Retinal pigment epithelial cell (primary cell): ENCODE measurements at regions not wholly inside any gene's neighbourhood (a gene's known extent, or its start where the extent isn't known, plus 50 kb on each side); places are given as distances from the start of the nearest gene placed in this dataset.
"Not testable (repeated sequence)": the region's sequence is repeated elsewhere in the genome, so short reads cannot be mapped to it uniquely, and the experiment has no call there.

Source experiments
- DNase-seq: peaks from one replicate; pipeline ENCODE4 v3.0.0-alpha.2; 2010; ENCODE audit warnings: low read depth
- H3K4me3 ChIP-seq: 2 replicates; pipeline ENCODE4 v1.5.1; 2011; ENCODE audit warnings: mild to moderate bottlenecking, low read length, control low read depth, moderate library complexity

DNA sequence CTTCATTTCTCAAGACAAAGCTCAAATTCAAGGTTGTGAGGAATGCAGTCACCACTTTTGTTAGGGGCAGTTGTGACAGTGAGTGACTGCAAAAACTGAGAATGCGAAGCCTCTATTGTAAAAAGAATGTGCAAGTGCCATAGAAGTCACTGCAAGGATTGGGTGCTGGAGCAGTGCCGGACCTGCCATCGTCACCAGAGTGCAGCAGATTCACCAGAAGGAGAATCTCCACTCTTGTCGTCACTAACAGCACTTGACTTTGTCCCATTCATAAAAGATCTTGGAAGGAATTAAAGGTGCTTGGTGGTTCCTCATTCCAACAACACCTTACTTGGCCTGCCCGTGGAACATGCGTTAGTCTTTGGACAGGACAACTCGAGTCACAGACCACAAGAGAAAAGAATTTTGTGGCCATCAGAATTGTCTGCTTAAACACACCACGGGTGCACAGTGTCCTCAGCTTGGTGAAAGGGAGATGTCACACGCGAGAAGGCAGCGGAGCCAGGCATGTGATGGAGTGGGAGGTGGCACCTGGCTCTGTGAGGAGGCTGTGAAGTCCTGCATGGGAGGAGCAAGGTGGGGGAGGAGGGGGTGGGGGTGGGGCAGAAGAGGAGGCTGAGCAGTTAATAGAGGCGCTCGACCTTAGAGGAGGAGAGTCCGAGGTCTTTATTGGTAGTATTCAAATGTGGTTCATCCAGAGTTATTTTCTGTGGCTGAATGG lies 100.9 kb upstream of the SPDYE9 start:
- H3K4me3 ChIP-seq, DNase-seq: not testable (repeated sequence)

DNA sequence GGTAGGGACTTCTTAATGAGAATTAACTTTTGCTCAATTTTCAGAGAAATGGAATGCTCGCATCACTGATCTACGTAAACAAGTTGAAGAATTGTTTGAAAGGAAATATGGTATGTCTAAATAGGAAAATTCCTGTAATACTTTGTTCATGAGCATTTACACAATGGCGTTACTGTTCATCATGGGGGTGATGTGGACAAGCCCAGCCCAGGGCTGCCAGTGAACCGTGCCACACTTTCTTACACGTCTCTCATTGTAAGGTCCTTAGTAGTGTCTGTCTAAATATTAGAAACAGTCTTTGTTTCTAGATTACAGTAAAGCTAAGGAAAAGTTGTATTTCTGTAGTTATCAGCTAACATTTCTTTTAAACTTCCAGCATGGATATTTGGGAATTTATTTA lies 91.0 kb upstream of the SPDYE9 start:
- not testable (repeated sequence) for DNase-seq, H3K4me3 ChIP-seq

DNA sequence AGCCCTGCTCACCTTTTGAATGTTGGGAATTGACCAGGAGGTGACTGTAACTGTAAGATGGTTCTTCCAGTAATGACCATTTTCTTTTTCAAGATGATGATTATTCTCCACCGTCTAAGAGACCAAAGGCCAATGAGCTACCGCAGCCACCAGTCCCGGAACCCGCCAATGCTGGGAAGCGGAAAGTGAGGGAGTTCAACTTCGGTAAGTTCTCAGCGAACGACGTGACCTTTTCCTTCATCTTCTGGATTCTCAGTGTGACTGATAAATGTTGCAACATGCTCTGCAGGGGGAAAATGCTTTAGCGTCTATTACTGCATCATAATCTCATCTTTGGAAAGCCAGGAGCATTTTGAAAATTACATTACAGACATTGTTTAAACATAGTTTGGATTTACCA lies 89.5 kb upstream of the SPDYE9 start:
- H3K4me3 ChIP-seq: not testable (repeated sequence)

DNA sequence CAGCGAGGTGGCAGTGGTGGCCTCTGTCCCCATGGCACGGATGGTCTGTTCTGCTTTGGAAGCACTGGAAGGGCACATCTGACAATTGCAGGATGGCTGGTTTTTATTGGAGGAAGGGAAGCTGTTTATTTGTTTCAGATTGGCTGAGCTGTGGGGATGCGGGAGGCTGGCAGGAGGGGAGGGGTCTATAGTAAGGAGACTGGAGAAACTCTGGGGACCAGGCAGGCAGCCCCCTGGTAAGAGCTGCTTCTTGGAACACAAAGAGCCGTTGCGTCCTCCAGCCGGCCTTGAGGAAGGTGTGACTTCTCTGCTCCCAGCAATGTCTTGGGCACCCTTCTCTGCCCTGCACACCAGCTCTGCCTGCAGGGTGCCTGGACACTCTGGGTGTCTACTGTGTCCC lies 85.1 kb upstream of the SPDYE9 start:
- not testable (repeated sequence) for H3K4me3 ChIP-seq, DNase-seq

More for the DNA sequence above, 89.5 kb upstream of the SPDYE9 start:
- not testable (repeated sequence) for DNase-seq

DNA sequence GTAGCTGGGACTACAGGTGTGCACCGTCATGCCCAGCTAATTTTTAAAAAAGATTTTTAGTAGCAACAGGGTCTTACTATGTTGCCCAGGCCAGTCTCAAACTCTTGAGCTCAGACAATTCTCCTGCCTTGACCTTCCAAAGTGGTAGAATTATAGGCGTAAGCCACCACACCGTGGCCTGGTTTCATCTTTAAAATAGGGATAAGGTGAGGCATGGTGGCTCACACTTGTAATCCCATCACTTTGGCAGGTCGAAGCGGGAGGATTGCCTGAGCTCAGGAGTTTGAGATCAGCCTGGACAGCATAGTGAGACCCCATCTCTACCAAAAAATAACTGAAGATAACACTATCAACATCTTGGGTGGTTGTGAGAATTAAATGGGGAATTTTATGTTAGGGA lies 84.6 kb upstream of the SPDYE9 start:
- not testable (repeated sequence) for H3K4me3 ChIP-seq, DNase-seq

DNA sequence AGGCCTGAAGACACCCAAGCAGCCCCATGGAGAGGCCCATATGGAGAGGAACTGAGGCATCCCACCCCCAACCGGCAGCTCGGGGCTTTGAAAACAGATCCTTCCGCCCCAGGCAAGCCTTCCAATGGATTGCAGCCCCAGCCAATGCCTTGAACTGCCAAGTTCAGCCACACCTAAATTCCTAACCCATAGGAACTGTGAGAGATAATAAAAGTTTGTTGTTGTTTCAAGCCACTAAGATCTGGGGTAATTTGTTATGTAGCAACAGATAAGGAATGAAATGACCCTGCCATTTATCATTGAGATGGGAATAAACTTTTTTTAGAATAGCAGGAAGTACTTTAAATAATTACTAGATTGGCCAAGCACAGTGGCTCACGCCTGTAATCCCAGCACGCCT lies 80.3 kb upstream of the SPDYE9 start:
- DNase-seq, H3K4me3 ChIP-seq: not testable (repeated sequence)

DNA sequence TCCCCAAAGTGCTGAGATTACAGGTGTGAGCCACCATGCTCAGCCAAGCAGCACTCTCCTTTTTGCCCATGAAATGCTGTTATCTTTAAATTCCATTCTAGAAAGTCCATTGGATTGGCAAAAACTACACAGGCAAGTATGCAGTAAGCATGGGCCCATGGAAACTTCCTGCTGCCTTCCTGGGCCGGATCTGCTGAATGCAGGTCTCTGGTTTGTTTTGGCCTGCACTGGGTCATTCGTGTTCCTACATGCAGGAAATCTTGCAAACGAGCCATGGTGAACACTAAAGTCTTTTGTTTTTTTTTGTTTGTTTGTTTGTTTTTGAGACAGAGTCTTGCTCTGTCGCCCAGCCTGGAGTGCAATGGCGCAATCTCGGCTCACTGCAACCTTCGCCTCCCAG lies 76.8 kb upstream of the SPDYE9 start:
- not testable (repeated sequence) for H3K4me3 ChIP-seq, DNase-seq

DNA sequence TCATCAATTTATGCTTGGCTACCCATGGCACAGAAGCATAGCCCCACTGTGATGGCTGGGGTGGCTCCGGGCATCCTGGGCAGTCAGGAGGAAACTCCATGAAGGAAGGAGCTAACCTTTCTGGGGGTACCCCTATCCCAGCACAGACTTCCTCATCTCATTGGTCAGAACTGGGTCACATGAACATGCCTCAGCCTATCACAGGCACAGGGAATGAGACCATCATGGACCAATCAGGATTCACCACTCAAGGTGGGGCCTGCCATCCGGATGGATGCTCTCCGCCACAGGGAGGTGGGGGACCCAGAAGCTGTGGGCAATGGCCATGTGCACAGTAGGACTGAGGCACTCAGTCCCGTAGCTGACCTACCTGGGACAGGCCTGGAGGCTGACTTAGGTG lies 75.9 kb upstream of the SPDYE9 start:
- not testable (repeated sequence) for DNase-seq, H3K4me3 ChIP-seq

DNA sequence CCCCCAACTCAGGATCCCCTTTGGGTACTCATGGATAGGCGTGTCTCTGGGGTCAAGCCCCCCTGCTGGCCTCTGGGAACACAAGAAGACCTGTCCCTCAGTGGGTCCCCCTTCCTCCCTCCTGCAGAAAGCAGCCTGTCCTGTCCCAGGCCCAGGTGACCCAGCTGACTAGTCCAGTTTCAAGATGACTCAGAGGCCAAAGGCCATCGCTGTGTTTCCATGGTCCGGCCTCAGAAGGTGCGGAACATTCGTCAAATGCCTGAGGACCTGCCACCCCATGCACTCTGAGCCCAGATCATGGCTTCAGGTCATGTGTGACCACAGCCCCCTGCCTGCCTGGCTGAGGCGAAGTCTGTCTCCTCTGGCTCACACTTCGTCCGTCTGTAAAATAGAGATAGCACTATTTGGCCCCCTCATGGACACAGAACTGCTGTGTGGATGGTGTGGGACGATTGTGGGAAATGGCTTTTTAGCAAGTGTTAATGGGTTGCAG lies 71.4 kb upstream of the SPDYE9 start:
- H3K4me3 ChIP-seq: not testable (repeated sequence)

DNA sequence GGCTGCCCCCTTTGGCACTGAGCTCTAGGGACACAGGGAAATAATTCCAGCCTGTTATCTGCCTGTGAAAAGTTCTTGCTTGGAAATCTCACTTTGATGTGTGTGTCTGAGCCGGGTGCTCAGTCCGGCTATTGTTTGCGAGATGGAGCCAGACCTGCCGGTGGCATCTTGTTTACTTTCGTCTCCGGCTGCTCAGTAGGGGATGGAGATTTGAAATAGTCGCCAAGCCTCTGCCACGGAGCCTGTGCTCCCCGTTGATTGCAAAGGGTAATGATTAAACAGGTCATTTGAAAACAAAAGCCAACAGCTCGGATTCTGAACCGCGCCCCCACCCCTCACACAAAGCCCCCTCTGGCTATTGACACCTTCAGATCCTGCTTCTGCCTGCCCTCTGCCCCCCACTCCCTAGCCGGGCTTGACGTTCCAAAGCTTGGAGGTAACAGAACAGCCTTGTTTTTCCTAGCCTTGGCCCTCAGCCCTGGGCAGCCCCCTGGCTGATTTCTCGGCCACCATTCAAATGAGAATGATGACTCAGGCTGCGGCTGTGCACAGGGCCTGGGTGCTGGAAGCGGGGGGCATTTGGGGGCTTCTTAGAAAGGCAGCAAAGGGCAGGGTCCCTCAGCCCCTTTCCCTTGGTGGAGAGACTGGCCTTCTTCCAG lies 70.8 kb upstream of the SPDYE9 start:
- not testable (repeated sequence) for H3K4me3 ChIP-seq, DNase-seq

More for the DNA sequence above, 71.4 kb upstream of the SPDYE9 start:
- not testable (repeated sequence) for DNase-seq

DNA sequence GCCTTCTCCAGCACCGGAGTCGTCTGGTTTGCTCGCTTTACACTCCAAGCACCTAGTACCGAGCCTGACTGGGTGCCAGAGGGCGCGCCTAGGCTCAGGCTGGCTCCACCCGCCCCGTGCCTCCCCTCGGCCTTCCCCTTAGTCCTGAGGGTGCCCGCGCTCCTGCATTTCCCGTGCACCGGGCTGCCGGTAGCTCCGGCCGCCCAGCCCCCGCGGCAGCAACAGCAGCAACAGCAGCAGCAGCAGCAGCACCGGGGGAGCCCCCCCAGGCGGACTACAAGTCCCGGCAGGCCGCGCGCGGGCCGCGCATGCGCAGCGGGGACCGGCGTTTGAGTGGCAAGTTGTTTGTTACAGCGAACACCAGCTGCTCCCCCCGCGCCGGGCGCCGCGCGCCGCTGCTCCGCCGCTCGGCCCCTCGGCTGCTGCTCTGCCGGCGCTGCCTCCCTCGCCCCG lies 68.8 kb upstream of the SPDYE9 start:
- DNase-seq, H3K4me3 ChIP-seq: not testable (repeated sequence)

DNA sequence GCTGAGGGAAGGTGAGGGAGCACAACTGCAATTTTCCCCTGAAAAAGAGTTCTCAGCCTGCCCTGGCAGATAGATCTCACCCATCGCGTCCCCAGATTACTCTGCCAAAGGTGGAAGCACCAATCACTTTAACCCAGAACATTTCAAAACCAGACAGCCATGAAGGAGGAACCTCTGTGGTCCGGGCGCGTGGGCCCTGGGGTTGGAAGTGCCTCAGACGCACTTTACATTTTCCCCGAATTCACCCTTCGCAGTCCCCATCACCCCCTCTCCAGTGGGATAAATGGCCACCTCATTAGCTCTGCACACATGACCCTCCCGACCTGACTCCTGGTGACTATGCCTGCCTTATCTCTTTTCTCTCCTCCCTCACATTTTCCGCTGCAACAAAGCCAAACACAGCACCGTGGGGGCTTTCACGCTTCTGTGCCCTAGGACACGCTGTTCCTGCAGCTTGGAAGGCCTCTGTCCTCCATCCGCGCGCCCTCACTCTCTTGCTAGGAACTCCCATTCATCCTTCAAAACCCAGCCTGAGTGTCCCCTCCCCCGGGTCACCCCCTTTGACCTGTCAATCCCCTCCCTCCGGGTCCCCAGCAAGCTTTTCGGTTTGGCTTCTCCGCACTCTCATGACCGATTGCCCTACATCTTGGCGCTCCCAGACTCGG lies 68.2 kb upstream of the SPDYE9 start:
- H3K4me3 ChIP-seq, DNase-seq: not testable (repeated sequence)

DNA sequence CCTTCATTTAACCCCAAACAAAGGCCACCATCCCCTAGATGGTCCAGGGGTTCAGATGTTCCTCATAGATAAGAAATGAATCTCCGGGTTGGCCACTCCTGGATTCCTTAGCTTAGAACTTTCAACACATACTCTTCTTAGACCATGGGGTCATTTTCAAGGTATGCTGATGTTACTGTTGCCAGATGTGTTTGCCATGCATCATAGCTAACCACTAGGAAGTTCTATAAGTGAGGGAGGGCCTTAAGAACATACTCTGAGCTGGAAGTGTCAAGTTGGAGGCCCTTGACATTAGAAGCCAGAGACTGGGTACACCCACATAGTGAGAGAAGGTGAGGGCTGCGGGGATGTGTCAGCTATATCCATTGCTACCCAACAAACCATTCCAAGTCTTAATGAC lies 62.7 kb upstream of the SPDYE9 start:
- H3K4me3 ChIP-seq, DNase-seq: not testable (repeated sequence)

DNA sequence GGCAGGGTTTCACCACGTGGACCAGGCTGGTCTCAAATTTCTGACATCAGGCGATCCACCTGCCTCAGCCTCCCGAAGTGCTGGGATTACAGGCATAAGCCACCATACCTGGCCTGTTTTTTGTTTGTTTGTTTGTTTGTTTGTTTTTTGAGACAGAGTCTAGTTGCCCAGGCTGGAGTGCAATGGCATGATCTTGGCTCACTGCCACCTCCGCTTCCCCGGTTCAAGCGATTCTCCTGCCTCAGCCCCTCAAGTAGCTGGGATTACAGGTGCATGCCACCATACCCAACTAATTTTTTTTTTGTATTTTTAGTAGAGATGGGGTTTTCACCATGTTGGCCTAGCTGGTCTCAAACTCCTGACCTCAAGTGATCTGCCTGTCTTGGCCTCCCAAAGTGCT lies 61.8 kb upstream of the SPDYE9 start:
- not testable (repeated sequence) for DNase-seq

DNA sequence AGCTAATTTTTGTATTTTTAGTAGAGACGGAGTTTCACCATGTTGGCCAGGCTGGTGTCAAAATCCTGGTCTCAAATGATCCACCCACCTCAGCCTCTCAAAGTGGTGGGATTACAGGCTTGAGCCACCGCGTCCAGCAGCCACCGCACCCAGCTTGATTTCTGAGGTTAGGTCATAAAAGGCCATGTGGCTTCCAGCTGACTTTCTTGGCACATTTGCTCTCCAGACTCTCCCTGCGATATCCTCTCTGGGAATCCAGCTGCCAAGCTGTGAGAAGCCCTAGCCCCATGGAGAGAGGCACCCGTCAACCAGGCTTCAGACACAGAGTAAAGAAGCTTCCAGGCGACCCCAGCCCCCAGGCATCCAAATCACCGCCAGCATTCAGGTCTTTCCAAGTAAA lies 58.2 kb upstream of the SPDYE9 start:
- not testable (repeated sequence) for H3K4me3 ChIP-seq, DNase-seq

More for the DNA sequence above, 61.8 kb upstream of the SPDYE9 start:
- not testable (repeated sequence) for H3K4me3 ChIP-seq

DNA sequence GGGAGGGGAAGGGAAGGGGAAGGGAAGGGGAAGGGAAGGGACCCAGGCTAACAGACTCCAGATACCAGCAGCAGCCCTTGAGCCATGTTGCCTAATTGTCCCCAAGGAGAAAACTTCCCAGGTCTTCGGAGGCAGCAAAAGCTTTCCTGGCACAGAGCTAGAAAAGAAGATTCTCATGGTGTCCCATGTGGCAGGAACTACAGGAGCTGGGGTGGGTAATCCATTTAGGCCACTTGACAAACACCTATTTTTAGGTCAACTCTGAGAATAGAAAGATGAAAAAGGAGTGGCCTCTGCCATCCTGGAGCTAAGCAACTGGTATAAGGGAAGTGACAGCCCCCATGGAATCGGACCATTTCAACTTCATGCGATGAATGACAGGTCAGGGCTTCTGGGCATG lies 52.1 kb upstream of the SPDYE9 start:
- H3K4me3 ChIP-seq, DNase-seq: not testable (repeated sequence)
